K562 (cell line): ENCODE measurements at regions not wholly inside any gene's neighbourhood (a gene's known extent, or its start where the extent isn't known, plus 50 kb on each side); places are given as distances from the start of the nearest gene placed in this dataset.

Experiments
- ATAC-seq: fragments of 200-7000 bp; cut with Tn5 transposase; 3 replicates; pipeline ENCODE4 v1.9.1; 2020; ENCODE audit warnings: moderate library complexity
- BruUV-seq: library from RNA; stranded (reverse); fragments of 400-500 nt; replicated peaks from 2 replicates; lab custom pipeline; 2021; lab: Mats Ljungman, UMichigan
- CTCF ChIA-PET: fragments of 300-600 bp; formaldehyde crosslinking; extraction: SDS; loops from one replicate; lab custom pipeline; 2021; ENCODE audit warnings: low intra/inter-chr PET ratio; lab: Yijun Ruan, JAX
- POLR2A ChIA-PET: fragments of 300-600, 350-650 bp; sonication (Branson Sonifier 250); formaldehyde crosslinking; extraction: SDS; loops from one replicate; lab custom pipeline; 2021; ENCODE audit warnings: antibody characterized with exemption, inconsistent platforms; lab: Yijun Ruan, JAX
- DNase-seq, 4 experiments: peaks; one replicate each; pipeline versions ENCODE4 v3.0.0 to v3.0.0-alpha.2; 2011 to 2018; ENCODE audit warnings: low spot score in 3 of 4, mixed read lengths in 3 of 4; ENCODE audit errors: extremely low read depth in 1 of 4
- FAIRE-seq: peaks from 2 replicates; lab custom pipeline; 2011; peaks lifted over from hg19 to GRCh38; lab: Jason Lieb, UNC
- H2AFZ ChIP-seq: 2 replicates; pipeline ENCODE4 v1.6.0; 2011; ENCODE audit warnings: low read depth, low read length, control low read depth, inconsistent platforms
- H3K27ac ChIP-seq: fragments of 200-600 bp; 3 replicates; pipeline ENCODE4 v1.8.0; 2011; ENCODE audit warnings: low read depth, mild to moderate bottlenecking, control low read depth, inconsistent platforms, low read length, moderate library complexity, mixed read lengths; ENCODE audit errors: extremely low read depth
- H3K27me3 ChIP-seq, 2 experiments: fragments of 300-600 bp in 1 of 2; 2 replicates in 1 of 2; 3 replicates in 1 of 2; pipeline versions ENCODE4 v1.6.0 to v1.8.0; 2011; ENCODE audit warnings: inconsistent platforms in 2 of 2, low read length in 2 of 2, mild to moderate bottlenecking in 1 of 2, mixed read lengths in 1 of 2, moderate library complexity in 1 of 2; ENCODE audit not compliant: control insufficient read depth in 2 of 2, insufficient read depth in 2 of 2
- H3K36me3 ChIP-seq: fragments of 300-600 bp; 3 replicates; pipeline ENCODE4 v1.8.0; 2011; ENCODE audit warnings: mild to moderate bottlenecking, low read length, inconsistent platforms; ENCODE audit not compliant: control insufficient read depth, insufficient read depth
- H3K4me1 ChIP-seq, 2 experiments: fragments of 200-600 bp in 1 of 2; replicated peaks in 1 of 2; 2 replicates in 1 of 2; 3 replicates in 1 of 2; pipeline versions ENCODE4 v1.5.1 to v1.8.0; 2011; ENCODE audit warnings: inconsistent platforms in 2 of 2, low read length in 2 of 2, mild to moderate bottlenecking in 1 of 2, mixed read lengths in 1 of 2, moderate library complexity in 1 of 2; ENCODE audit not compliant: control insufficient read depth in 2 of 2, insufficient read depth in 2 of 2
- H3K4me2 ChIP-seq: 2 replicates; pipeline ENCODE4 v1.6.1; 2011; ENCODE audit warnings: low read length, control low read depth, inconsistent platforms, mixed read lengths; ENCODE audit not compliant: insufficient read depth
- H3K4me3 ChIP-seq: fragments of 200-600 bp; sonication (generic), shearing (Covaris generic); 2 replicates; pipeline ENCODE4 v1.5.1; 2016; ENCODE audit warnings: control low read depth, inconsistent platforms
- H3K79me2 ChIP-seq: fragments of 200-600 bp; 3 replicates; pipeline ENCODE4 v1.8.0; 2011; ENCODE audit warnings: low read length, inconsistent platforms; ENCODE audit not compliant: control insufficient read depth, insufficient read depth
- H3K9ac ChIP-seq, 2 experiments: 2 replicates each; pipeline versions ENCODE4 v1.6.0 to v1.6.1; 2011; ENCODE audit warnings: low read depth in 2 of 2, low read length in 2 of 2, control low read depth in 1 of 2, inconsistent platforms in 1 of 2, mild to moderate bottlenecking in 1 of 2, mixed read lengths in 1 of 2; ENCODE audit not compliant: insufficient read depth in 1 of 2
- H3K9me1 ChIP-seq: one replicate; pipeline ENCODE4 v1.6.0; 2011; ENCODE audit warnings: inconsistent platforms, mild to moderate bottlenecking, low read length, moderate library complexity; ENCODE audit not compliant: control insufficient read depth, insufficient read depth
- H3K9me3 ChIP-seq: replicated peaks from 2 replicates; pipeline ENCODE4 v1.5.1; 2011; ENCODE audit warnings: low read depth, low read length, inconsistent platforms; ENCODE audit not compliant: control insufficient read depth, insufficient read depth
- H4K20me1 ChIP-seq: replicated peaks from 2 replicates; pipeline ENCODE4 v1.6.1; 2011; ENCODE audit warnings: low read length, inconsistent platforms, mixed read lengths; ENCODE audit not compliant: control insufficient read depth, insufficient read depth
- COPS2 ChIP-seq: fragments of 450-650 bp; conservative IDR thresholded peaks from 2 replicates; pipeline ENCODE4 v1.6.1; 2016; ENCODE audit warnings: mild to moderate bottlenecking, moderate library complexity
- FOXM1 ChIP-seq, 2 experiments: fragments of 450-650 bp in 1 of 2; sonication (generic) in 1 of 2; formaldehyde crosslinking in 1 of 2; IDR thresholded peaks; 2 replicates each; pipeline versions ENCODE4 v1.6.1 to v1.9.0; 2017 to 2022; ENCODE audit warnings: low read depth in 2 of 2, mild to moderate bottlenecking in 2 of 2, missing genetic modification reagents in 1 of 2, moderate library complexity in 1 of 2
- LEF1 ChIP-seq: fragments of 450-650 bp; IDR thresholded peaks from 2 replicates; pipeline ENCODE4 v1.6.1; 2016; ENCODE audit warnings: mild to moderate bottlenecking
- MAFF ChIP-seq: IDR thresholded peaks from 2 replicates; pipeline ENCODE4 v1.6.1; 2012; ENCODE audit warnings: low read length, improper control_type of control experiment
- MED1 ChIP-seq: sonication (generic); formaldehyde crosslinking; IDR thresholded peaks from 2 replicates; pipeline ENCODE4 v1.8.1; 2023; ENCODE audit warnings: missing genetic modification reagents, borderline replicate concordance
- SMAD3 ChIP-seq: fragments of 450-650 bp; formaldehyde crosslinking; conservative IDR thresholded peaks from 2 replicates; pipeline ENCODE4 v1.4.0; 2020; ENCODE audit warnings: mild to moderate bottlenecking
- SMARCB1 ChIP-seq: IDR thresholded peaks from 2 replicates; pipeline ENCODE4 v1.6.1; 2011; ENCODE audit warnings: improper control_type of control experiment, low read depth; ENCODE audit not compliant: insufficient read length
- ZNF197 ChIP-seq: fragments of 200-800 bp; sonication (Bioruptor generic); IDR thresholded peaks from 2 replicates; pipeline ENCODE4 v1.6.1; 2016; ENCODE audit warnings: low read depth, missing genetic modification characterization, missing compliant biosample characterization
- ZNF584 ChIP-seq: fragments of 200-800 bp; sonication (Bioruptor generic); IDR thresholded peaks from 2 replicates; pipeline ENCODE4 v1.6.1; 2016; ENCODE audit warnings: low read depth, mild to moderate bottlenecking, missing genetic modification characterization, missing compliant biosample characterization
- ZNF778 ChIP-seq: fragments of 450-650 bp; formaldehyde crosslinking; IDR thresholded peaks from 2 replicates; pipeline ENCODE4 v1.4.0; 2020; ENCODE audit warnings: mild to moderate bottlenecking, moderate library complexity
- WGBS: fragments of 100-300 bp; shearing (Covaris generic); methylation state at CpG from one replicate; pipeline ENCODE4 v1.1.6; 2016; ENCODE audit warnings: low coverage, mixed read lengths; ENCODE audit not compliant: insufficient coverage; ENCODE audit errors: missing lambda C conversion rate; 5-methylcytosine and 5-hydroxymethylcytosine counted together
- in situ Hi-C: fragments of 300-500 bp; cut with MboI; formaldehyde crosslinking; loops from 4 replicates; pipeline ENCODE4 v1.15.0; 2018; ENCODE audit warnings: inconsistent platforms, mixed read lengths
- intact Hi-C: fragments of 100-400 bp; cut with micrococcal nuclease; formaldehyde crosslinking; loops from 2 replicates; pipeline ENCODE4 v1.14.2; 2022
- TF ChIP-seq, protein P1 (sequence below): sonication (generic); formaldehyde crosslinking; IDR thresholded peaks from 2 replicates; pipeline ENCODE4 v1.8.0; 2022; ENCODE audit warnings: missing genetic modification reagents, mild to moderate bottlenecking, borderline replicate concordance
- TF ChIP-seq, protein P2 (sequence below): fragments of 250-450 bp; sonication (Bioruptor Pico); IDR thresholded peaks from 2 replicates; pipeline ENCODE4 v1.9.0; 2021; ENCODE audit warnings: mild to moderate bottlenecking
- TF ChIP-seq, protein P3 (sequence below): sonication (generic); formaldehyde crosslinking; IDR thresholded peaks from 2 replicates; pipeline ENCODE4 v1.8.1; 2023; ENCODE audit warnings: mild to moderate bottlenecking, missing genetic modification reagents
- TF ChIP-seq, protein P4 (sequence below): IDR thresholded peaks from 2 replicates; pipeline ENCODE4 v1.6.1; 2014; ENCODE audit warnings: antibody characterized with exemption

DNA sequence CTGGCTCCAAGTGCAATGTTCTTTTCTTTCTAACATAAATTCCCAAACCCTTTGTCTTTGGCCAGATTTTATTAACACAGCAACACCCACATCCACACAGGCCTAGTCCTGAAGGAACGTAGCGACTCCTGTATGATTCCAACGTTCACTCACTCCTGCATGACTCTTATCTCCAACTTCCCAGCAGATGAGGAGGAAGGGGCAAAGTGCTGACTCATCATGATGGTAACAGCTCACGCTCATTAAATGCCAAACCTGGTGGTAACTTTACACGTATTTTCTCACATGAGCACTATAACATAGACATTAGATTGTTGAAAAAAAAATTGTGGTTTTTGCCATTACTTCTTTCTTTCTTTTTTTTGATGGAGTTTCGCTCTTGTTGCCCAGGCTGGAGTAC is 1349.5 kb downstream of the EFNA5 start:
- Histone ChIP-seq H3K79me2 (no peaks in the 10 kb centered on the region), H2AFZ (no peak overlapping the region), H3K36me3 (no peaks in the 10 kb centered on the region), H3K4me3 (no peak overlapping the region), H4K20me1 (no peaks in the 10 kb centered on the region), H3K4me1 (no peaks in the 10 kb centered on the region), H3K27ac (no peak overlapping the region; the same call in 2 of the 3 replicates), H3K9ac (no peak overlapping the region), H3K27me3 (no peaks in the 10 kb centered on the region), H3K4me2 (no peak overlapping the region), H3K9me3 (0 out of 2 replicates have a peak, but pooled peaks cover 4% of the 10 kb centered on the region), H3K9me1 (no peaks in the 10 kb centered on the region)
- in situ Hi-C loops (no loop called here), intact Hi-C loops (no loop called here)
- ATAC-seq = no peak
- peak in 1 of 4 experiments; percentile 21 for DNase-seq
- CTCF ChIA-PET = no interaction called here
- FAIRE-seq = no peak
- POLR2A ChIA-PET = no interaction called here
- WGBS = 2% methylated on average over 5 of the region's 6 CpGs
- BruUV-seq = no TSS peak
- no peak for TF ChIP-seq SMARCB1
- no peak for TF ChIP-seq LEF1
- TF ChIP-seq MED1 (CRISPR knock-in tag) = no peak
- TF ChIP-seq COPS2 = no peak
- no peak for TF ChIP-seq ZNF197
- TF ChIP-seq, protein P1, sequence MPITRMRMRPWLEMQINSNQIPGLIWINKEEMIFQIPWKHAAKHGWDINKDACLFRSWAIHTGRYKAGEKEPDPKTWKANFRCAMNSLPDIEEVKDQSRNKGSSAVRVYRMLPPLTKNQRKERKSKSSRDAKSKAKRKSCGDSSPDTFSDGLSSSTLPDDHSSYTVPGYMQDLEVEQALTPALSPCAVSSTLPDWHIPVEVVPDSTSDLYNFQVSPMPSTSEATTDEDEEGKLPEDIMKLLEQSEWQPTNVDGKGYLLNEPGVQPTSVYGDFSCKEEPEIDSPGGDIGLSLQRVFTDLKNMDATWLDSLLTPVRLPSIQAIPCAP (CRISPR knock-in tag) = no peak
- TF ChIP-seq MAFF = peak; percentile 94
- TF ChIP-seq, protein P2, sequence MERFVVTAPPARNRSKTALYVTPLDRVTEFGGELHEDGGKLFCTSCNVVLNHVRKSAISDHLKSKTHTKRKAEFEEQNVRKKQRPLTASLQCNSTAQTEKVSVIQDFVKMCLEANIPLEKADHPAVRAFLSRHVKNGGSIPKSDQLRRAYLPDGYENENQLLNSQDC (CRISPR knock-in tag) = no peak
- TF ChIP-seq, protein P3, sequence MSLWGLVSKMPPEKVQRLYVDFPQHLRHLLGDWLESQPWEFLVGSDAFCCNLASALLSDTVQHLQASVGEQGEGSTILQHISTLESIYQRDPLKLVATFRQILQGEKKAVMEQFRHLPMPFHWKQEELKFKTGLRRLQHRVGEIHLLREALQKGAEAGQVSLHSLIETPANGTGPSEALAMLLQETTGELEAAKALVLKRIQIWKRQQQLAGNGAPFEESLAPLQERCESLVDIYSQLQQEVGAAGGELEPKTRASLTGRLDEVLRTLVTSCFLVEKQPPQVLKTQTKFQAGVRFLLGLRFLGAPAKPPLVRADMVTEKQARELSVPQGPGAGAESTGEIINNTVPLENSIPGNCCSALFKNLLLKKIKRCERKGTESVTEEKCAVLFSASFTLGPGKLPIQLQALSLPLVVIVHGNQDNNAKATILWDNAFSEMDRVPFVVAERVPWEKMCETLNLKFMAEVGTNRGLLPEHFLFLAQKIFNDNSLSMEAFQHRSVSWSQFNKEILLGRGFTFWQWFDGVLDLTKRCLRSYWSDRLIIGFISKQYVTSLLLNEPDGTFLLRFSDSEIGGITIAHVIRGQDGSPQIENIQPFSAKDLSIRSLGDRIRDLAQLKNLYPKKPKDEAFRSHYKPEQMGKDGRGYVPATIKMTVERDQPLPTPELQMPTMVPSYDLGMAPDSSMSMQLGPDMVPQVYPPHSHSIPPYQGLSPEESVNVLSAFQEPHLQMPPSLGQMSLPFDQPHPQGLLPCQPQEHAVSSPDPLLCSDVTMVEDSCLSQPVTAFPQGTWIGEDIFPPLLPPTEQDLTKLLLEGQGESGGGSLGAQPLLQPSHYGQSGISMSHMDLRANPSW (CRISPR knock-in tag) = no peak
- no peak for TF ChIP-seq ZNF584
- no peak for TF ChIP-seq ZNF778 (CRISPR knock-in tag)
- TF ChIP-seq, protein P4, sequence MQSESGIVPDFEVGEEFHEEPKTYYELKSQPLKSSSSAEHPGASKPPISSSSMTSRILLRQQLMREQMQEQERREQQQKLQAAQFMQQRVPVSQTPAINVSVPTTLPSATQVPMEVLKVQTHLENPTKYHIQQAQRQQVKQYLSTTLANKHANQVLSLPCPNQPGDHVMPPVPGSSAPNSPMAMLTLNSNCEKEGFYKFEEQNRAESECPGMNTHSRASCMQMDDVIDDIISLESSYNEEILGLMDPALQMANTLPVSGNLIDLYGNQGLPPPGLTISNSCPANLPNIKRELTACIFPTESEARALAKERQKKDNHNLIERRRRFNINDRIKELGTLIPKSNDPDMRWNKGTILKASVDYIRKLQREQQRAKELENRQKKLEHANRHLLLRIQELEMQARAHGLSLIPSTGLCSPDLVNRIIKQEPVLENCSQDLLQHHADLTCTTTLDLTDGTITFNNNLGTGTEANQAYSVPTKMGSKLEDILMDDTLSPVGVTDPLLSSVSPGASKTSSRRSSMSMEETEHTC = no peak
- TF ChIP-seq FOXM1 (IDR thresholded peaks at IDR 0.05; ENCODE audit: low read depth) = no peak
- TF ChIP-seq FOXM1 (CRISPR knock-in tag; IDR thresholded peaks at IDR 0.05; ENCODE audit: low read depth) = no peak
- TF ChIP-seq SMAD3 = no peak
